PC-3 (cell line): ENCODE measurements at regions not wholly inside any gene's neighbourhood (a gene's known extent, or its start where the extent isn't known, plus 50 kb on each side); places are given as distances from the start of the nearest gene placed in this dataset.
A peak's percentile ranks its signal among the peaks of the same experiment; 100 is the strongest.

ENCODE experiments used
- ATAC-seq: fragments of 200-7000 bp; cut with Tn5 transposase; 2 replicates; pipeline ENCODE4 v1.9.1; 2020; ENCODE audit warnings: mild to moderate bottlenecking, moderate library complexity
- BruUV-seq: library from RNA; stranded (reverse); fragments of 400-500 nt; replicated peaks from 2 replicates; lab custom pipeline; 2021; lab: Mats Ljungman, UMichigan
- CTCF ChIA-PET: fragments of 300-600 bp; sonication (Branson Sonifier 250); formaldehyde crosslinking; loops from one replicate; lab custom pipeline; 2022; ENCODE audit warnings: antibody characterized with exemption; lab: Charles Lee
- POLR2A ChIA-PET: fragments of 300-600 bp; sonication (Branson Sonifier 250); formaldehyde crosslinking; loops from one replicate; lab custom pipeline; 2022; ENCODE audit warnings: antibody characterized with exemption; ENCODE audit not compliant: unreplicated experiment; lab: Charles Lee
- DNase-seq: peaks from one replicate; pipeline ENCODE4 v3.0.0-alpha.2; 2015
- H2AFZ ChIP-seq: fragments of 300-600 bp; sonication (generic); 2 replicates; pipeline ENCODE4 v1.6.0; 2016; ENCODE audit warnings: antibody characterized with exemption, low read length
- H3F3A ChIP-seq: fragments of 300-600 bp; sonication (generic); one replicate; pipeline ENCODE4 v1.6.0; 2017; ENCODE audit warnings: antibody characterized with exemption, low read length, control low read depth, mild to moderate bottlenecking; ENCODE audit not compliant: unreplicated experiment
- H3K27ac ChIP-seq: fragments of 300-600 bp; sonication (generic); 2 replicates; pipeline ENCODE4 v1.5.1; 2016; ENCODE audit warnings: mild to moderate bottlenecking, low read length
- H3K27me3 ChIP-seq: fragments of 300-600 bp; sonication (generic); 2 replicates; pipeline ENCODE4 v1.6.1; 2016; ENCODE audit warnings: low read length, mixed read lengths
- H3K36me3 ChIP-seq: fragments of 300-600 bp; sonication (generic); 2 replicates; pipeline ENCODE4 v1.6.1; 2016; ENCODE audit warnings: low read depth, mixed run types, low read length, mixed read lengths
- H3K4me1 ChIP-seq: fragments of 300-600 bp; sonication (generic); 2 replicates; pipeline ENCODE4 v1.5.1; 2016; ENCODE audit warnings: low read length; ENCODE audit not compliant: insufficient read depth
- H3K4me2 ChIP-seq: fragments of 300-600 bp; sonication (generic); 2 replicates; pipeline ENCODE4 v1.6.0; 2016; ENCODE audit warnings: low read length
- H3K4me3 ChIP-seq: fragments of 300-600 bp; sonication (generic); 2 replicates; pipeline ENCODE4 v1.5.1; 2016; ENCODE audit warnings: mild to moderate bottlenecking, low read length, mixed read lengths
- H3K79me2 ChIP-seq: fragments of 300-600 bp; sonication (generic); 2 replicates; pipeline ENCODE4 v1.6.1; 2017; ENCODE audit warnings: low read length, mixed read lengths
- H3K9ac ChIP-seq: fragments of 300-600 bp; sonication (generic); 2 replicates; pipeline ENCODE4 v1.6.0; 2016; ENCODE audit warnings: mild to moderate bottlenecking, low read length
- H3K9me2 ChIP-seq: fragments of 300-600 bp; sonication (generic); replicated peaks from 2 replicates; pipeline ENCODE4 v1.6.1; 2016; ENCODE audit warnings: mixed run types, low read length, mixed read lengths
- H3K9me3 ChIP-seq: fragments of 300-600 bp; sonication (generic); 2 replicates; pipeline ENCODE4 v1.6.1; 2016; ENCODE audit warnings: low read length, mixed read lengths
- H4K20me1 ChIP-seq: fragments of 300-600 bp; sonication (generic); 2 replicates; pipeline ENCODE4 v1.6.1; 2016; ENCODE audit warnings: low read length, mixed read lengths
- CTCF ChIP-seq: fragments of 300-600 bp; sonication (generic); conservative IDR thresholded peaks from 2 replicates; pipeline ENCODE4 v1.5.1; 2017; ENCODE audit warnings: antibody characterized with exemption, low read depth, mild to moderate bottlenecking, low read length
- EZH2 ChIP-seq: fragments of 300-600 bp; sonication (generic); IDR thresholded peaks from one replicate; pipeline ENCODE4 v1.6.1; 2017; ENCODE audit warnings: antibody characterized with exemption, mild to moderate bottlenecking, low read length; ENCODE audit not compliant: unreplicated experiment
- EZH2phosphoT487 ChIP-seq: fragments of 300-600 bp; sonication (generic); IDR thresholded peaks from 2 replicates; pipeline ENCODE4 v1.6.1; 2018; ENCODE audit warnings: mild to moderate bottlenecking, antibody characterized with exemption, low read length, borderline replicate concordance
- intact Hi-C: fragments of 100-400 bp; cut with micrococcal nuclease; formaldehyde crosslinking; loops from 2 replicates; pipeline ENCODE4 v1.9.0; 2023

- no peaks in the 10 kb centered on the region for H4K20me1 ChIP-seq
- ChIA-PET POLR2A (no interaction called here), CTCF (no interaction called here)
- DNase-seq (peak; percentile 13), ATAC-seq (peak; percentile 18; the same call in 1 of the 2 replicates)
- H3K36me3 ChIP-seq: no peaks in the 10 kb centered on the region
- TF ChIP-seq EZH2phosphoT487 (no peak), CTCF (no peak), EZH2 (no peak)
- no peaks in the 10 kb centered on the region for H3F3A ChIP-seq
- H3K27me3 ChIP-seq: no peaks in the 10 kb centered on the region
- intact Hi-C loops: no loop called here
- H2AFZ ChIP-seq: no peak overlapping the region
- BruUV-seq: no TSS peak
- H3K9me2 ChIP-seq: no peaks in the 10 kb centered on the region
- H3K9me3 ChIP-seq: no peaks in the 10 kb centered on the region
- H3K4me3 ChIP-seq: no peak overlapping the region
- H3K79me2 ChIP-seq: no peaks in the 10 kb centered on the region
- no peak overlapping the region for H3K4me2 ChIP-seq
- H3K27ac ChIP-seq: no peak overlapping the region
- no peaks in the 10 kb centered on the region for H3K4me1 ChIP-seq
- H3K9ac ChIP-seq: no peak overlapping the region
Measured at GRCh38 chr4:18981234-18981615, 959.7 kb upstream of the LCORL start.

GRCh38 chr4:18980516-18981233 is 959.1 kb upstream of the LCORL start:
- TF ChIP-seq EZH2: no peak
- TF ChIP-seq CTCF: no peak
- TF ChIP-seq EZH2phosphoT487: no peak
- Histone ChIP-seq H3K36me3 (no peaks in the 10 kb centered on the region), H3K9me3 (no peaks in the 10 kb centered on the region), H3K79me2 (no peaks in the 10 kb centered on the region), H3K4me1 (no peaks in the 10 kb centered on the region), H3F3A (no peaks in the 10 kb centered on the region), H3K9me2 (no peaks in the 10 kb centered on the region), H3K27me3 (no peaks in the 10 kb centered on the region), H3K27ac (no peak overlapping the region), H2AFZ (no peak overlapping the region; the same call in 1 of the 2 replicates), H3K9ac (no peak overlapping the region), H3K4me2 (no peak overlapping the region), H4K20me1 (no peaks in the 10 kb centered on the region), H3K4me3 (no peak overlapping the region)
- no TSS peak for BruUV-seq
- ChIA-PET CTCF (no interaction called here), POLR2A (no interaction called here)
- intact Hi-C loops: no loop called here
- DNase-seq (peak; percentile 4), ATAC-seq (0 out of 2 replicates have a peak, but pooled peaks have one; percentile 15)

DNA sequence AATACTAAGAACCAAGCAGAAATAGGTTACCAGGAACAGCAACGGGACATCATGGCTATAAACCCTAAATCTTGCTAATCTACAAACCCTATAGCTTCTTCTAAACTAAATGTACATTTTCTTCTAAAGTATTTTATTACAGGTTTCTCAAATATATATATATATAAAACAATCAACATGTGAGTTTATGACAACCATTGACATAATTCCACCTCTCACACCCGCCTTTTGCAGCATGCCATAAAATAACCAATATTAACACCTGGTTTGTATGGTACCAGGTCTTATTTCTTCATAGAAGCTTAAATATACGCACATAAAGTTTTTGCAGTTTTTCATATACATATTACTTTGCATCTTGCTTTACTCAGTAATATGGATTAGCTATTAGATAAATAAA is 955.3 kb upstream of the LCORL start:
- no peak overlapping the region for H3K27ac ChIP-seq
- POLR2A ChIA-PET: no interaction called here
- BruUV-seq: no TSS peak
- no peaks in the 10 kb centered on the region for H4K20me1 ChIP-seq
- TF ChIP-seq CTCF: no peak
- TF ChIP-seq EZH2: no peak
- TF ChIP-seq EZH2phosphoT487: no peak
- H3K79me2 ChIP-seq: no peaks in the 10 kb centered on the region
- H3K4me3 ChIP-seq: no peak overlapping the region
- ATAC-seq (no peak), DNase-seq (no peak)
- no peaks in the 10 kb centered on the region for H3K4me1 ChIP-seq
- no peaks in the 10 kb centered on the region for H3F3A ChIP-seq
- H3K9me3 ChIP-seq: no peaks in the 10 kb centered on the region
- CTCF ChIA-PET: no interaction called here
- H3K9me2 ChIP-seq: no peaks in the 10 kb centered on the region
- no peak overlapping the region for H3K4me2 ChIP-seq
- H3K27me3 ChIP-seq: no peaks in the 10 kb centered on the region
- H3K9ac ChIP-seq: no peak overlapping the region
- H2AFZ ChIP-seq: no peak overlapping the region
- intact Hi-C loops: no loop called here
- no peaks in the 10 kb centered on the region for H3K36me3 ChIP-seq
